GM23338 (cell line): ENCODE measurements at regions not wholly inside any gene's neighbourhood (a gene's known extent, or its start where the extent isn't known, plus 50 kb on each side); places are given as distances from the start of the nearest gene placed in this dataset.

ENCODE experiments used
- ATAC-seq: fragments of 200-7000 bp; cut with Tn5 transposase; 3 replicates; pipeline ENCODE4 v1.9.1; 2020
- DNase-seq: peaks from one replicate; pipeline ENCODE4 v3.0.0-alpha.2; 2015; ENCODE audit warnings: low spot score
- H2AFZ ChIP-seq: fragments of 200-600 bp; sonication (generic); 2 replicates; pipeline ENCODE4 v1.8.0; 2016; ENCODE audit warnings: antibody characterized with exemption, mild to moderate bottlenecking, moderate library complexity
- H3F3A ChIP-seq: fragments of 200-600 bp; sonication (generic); replicated peaks from 2 replicates; pipeline ENCODE4 v1.8.0; 2017; ENCODE audit warnings: antibody characterized with exemption, mixed run types, low read depth
- H3K27ac ChIP-seq: fragments of 200-600 bp; sonication (generic); 2 replicates; pipeline ENCODE4 v1.6.1; 2016; ENCODE audit warnings: low read depth
- H3K27me3 ChIP-seq: fragments of 200-600 bp; sonication (generic); 2 replicates; pipeline ENCODE4 v1.8.0; 2016; ENCODE audit warnings: mild to moderate bottlenecking, mixed run types, moderate library complexity; ENCODE audit not compliant: insufficient read depth
- H3K36me3 ChIP-seq: fragments of 200-600 bp; sonication (generic); 2 replicates; pipeline ENCODE4 v1.8.0; 2016; ENCODE audit warnings: mild to moderate bottlenecking; ENCODE audit not compliant: insufficient read depth
- H3K4me1 ChIP-seq: fragments of 200-600 bp; sonication (generic); 2 replicates; pipeline ENCODE4 v1.8.0; 2016; ENCODE audit warnings: mild to moderate bottlenecking, moderate library complexity; ENCODE audit not compliant: insufficient read depth
- H3K4me2 ChIP-seq: fragments of 200-600 bp; sonication (generic); 2 replicates; pipeline ENCODE4 v1.7.1; 2017; ENCODE audit warnings: mixed run types
- H3K4me3 ChIP-seq: fragments of 200-600 bp; sonication (generic); 2 replicates; pipeline ENCODE4 v1.6.1; 2016; ENCODE audit warnings: mixed run types
- H3K79me2 ChIP-seq: fragments of 200-600 bp; sonication (generic); replicated peaks from 2 replicates; pipeline ENCODE4 v1.8.0; 2017; ENCODE audit warnings: mild to moderate bottlenecking; ENCODE audit not compliant: insufficient read depth
- H3K9me2 ChIP-seq: fragments of 200-600 bp; sonication (generic); 2 replicates; pipeline ENCODE4 v1.8.0; 2017; ENCODE audit not compliant: insufficient read depth
- H4K20me1 ChIP-seq: fragments of 200-600 bp; sonication (generic); replicated peaks from 2 replicates; pipeline ENCODE4 v1.8.0; 2017; ENCODE audit warnings: mild to moderate bottlenecking; ENCODE audit not compliant: insufficient read depth
- H3K27ac Mint-ChIP-seq: 2 replicates; pipeline ENCODE4 v1.8.0; 2020; ENCODE audit warnings: inconsistent platforms, mild to moderate bottlenecking, moderate library complexity, mixed read lengths
- H3K27me3 Mint-ChIP-seq: 3 replicates; pipeline ENCODE4 v1.8.0; 2022; ENCODE audit warnings: low read depth, mild to moderate bottlenecking, moderate library complexity, mixed read lengths, inconsistent platforms; ENCODE audit not compliant: insufficient read depth, poor library complexity
- H3K36me3 Mint-ChIP-seq: 3 replicates; pipeline ENCODE4 v1.8.0; 2021; ENCODE audit warnings: low read depth, mild to moderate bottlenecking, inconsistent platforms, moderate library complexity, mixed read lengths
- H3K4me1 Mint-ChIP-seq: 3 replicates; pipeline ENCODE4 v1.8.0; 2020; ENCODE audit warnings: mild to moderate bottlenecking, inconsistent platforms, mixed read lengths
- H3K4me3 Mint-ChIP-seq: 3 replicates; pipeline ENCODE4 v1.8.0; 2021; ENCODE audit warnings: moderate library complexity, mild to moderate bottlenecking, inconsistent platforms, mixed read lengths
- H3K9me3 Mint-ChIP-seq: 3 replicates; pipeline ENCODE4 v1.8.0; 2020; ENCODE audit warnings: moderate library complexity, mild to moderate bottlenecking, inconsistent platforms, mixed read lengths
- CREB1 ChIP-seq: fragments of 250-450 bp; sonication (Bioruptor Pico); IDR thresholded peaks from 2 replicates; pipeline ENCODE4 v1.5.0; 2020; ENCODE audit warnings: low read depth, mild to moderate bottlenecking, moderate library complexity
- EZH2 ChIP-seq: fragments of 200-600 bp; sonication (generic); IDR thresholded peaks from one replicate; pipeline ENCODE4 v1.8.0; 2017; ENCODE audit warnings: antibody characterized with exemption, mild to moderate bottlenecking, low read depth; ENCODE audit not compliant: unreplicated experiment
- JUNB ChIP-seq: IDR thresholded peaks from one replicate; pipeline ENCODE4 v1.6.1; 2016; ENCODE audit warnings: antibody characterized with exemption; ENCODE audit not compliant: unreplicated experiment
- NANOG ChIP-seq: IDR thresholded peaks from 2 replicates; pipeline ENCODE4 v1.6.1; 2016; ENCODE audit warnings: antibody characterized with exemption, borderline replicate concordance
- STAT1 ChIP-seq: IDR thresholded peaks from one replicate; pipeline ENCODE4 v1.6.1; 2016; ENCODE audit warnings: antibody characterized with exemption; ENCODE audit not compliant: unreplicated experiment
- ZNF114 ChIP-seq: fragments of 250-450 bp; sonication (Bioruptor Pico); IDR thresholded peaks from 2 replicates; pipeline ENCODE4 v1.5.0; 2020; ENCODE audit warnings: mild to moderate bottlenecking, moderate library complexity
- ZNF331 ChIP-seq: fragments of 250-450 bp; sonication (Bioruptor Pico); IDR thresholded peaks from 2 replicates; pipeline ENCODE4 v1.5.0; 2020; ENCODE audit warnings: low read depth, mild to moderate bottlenecking, moderate library complexity
- TF ChIP-seq, protein P1 (sequence below), 2 experiments: fragments of 200-600 bp in 1 of 2; sonication (generic) in 1 of 2; conservative IDR thresholded peaks; 2 replicates each; pipeline versions ENCODE4 v1.5.1 to v1.6.1; 2016 to 2017; ENCODE audit warnings: antibody characterized with exemption in 2 of 2, low read depth in 2 of 2, mild to moderate bottlenecking in 2 of 2, moderate library complexity in 1 of 2
- TF ChIP-seq, protein P2 (sequence below): IDR thresholded peaks from 2 replicates; pipeline ENCODE4 v1.6.1; 2016; ENCODE audit warnings: antibody characterized with exemption
- TF ChIP-seq, protein P3 (sequence below): fragments of 250-450 bp; sonication (Bioruptor Pico); IDR thresholded peaks from 2 replicates; pipeline ENCODE4 v1.5.0; 2020; ENCODE audit warnings: mild to moderate bottlenecking, moderate library complexity

DNA sequence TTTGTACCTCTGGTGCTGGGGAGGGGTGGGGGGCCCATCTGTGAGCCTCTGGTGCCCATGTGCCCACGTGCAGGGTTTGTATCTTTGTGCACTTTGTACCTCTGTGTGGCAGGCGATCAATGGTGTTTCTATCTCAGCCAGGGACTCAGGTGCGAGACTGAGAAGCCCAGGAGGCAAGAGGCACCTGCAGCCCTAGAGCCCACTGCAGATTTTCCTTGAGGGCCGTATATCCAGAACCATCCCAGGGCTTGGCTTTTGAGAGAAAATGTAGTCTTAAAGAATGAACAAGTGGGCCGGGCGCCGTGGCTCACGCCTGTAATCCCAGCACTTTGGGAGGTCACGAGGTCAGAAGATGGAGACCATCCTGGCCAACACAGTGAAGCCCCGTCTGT is 52.2 kb upstream of the KCNMB1 start (continued):
- TF ChIP-seq, protein P1, sequence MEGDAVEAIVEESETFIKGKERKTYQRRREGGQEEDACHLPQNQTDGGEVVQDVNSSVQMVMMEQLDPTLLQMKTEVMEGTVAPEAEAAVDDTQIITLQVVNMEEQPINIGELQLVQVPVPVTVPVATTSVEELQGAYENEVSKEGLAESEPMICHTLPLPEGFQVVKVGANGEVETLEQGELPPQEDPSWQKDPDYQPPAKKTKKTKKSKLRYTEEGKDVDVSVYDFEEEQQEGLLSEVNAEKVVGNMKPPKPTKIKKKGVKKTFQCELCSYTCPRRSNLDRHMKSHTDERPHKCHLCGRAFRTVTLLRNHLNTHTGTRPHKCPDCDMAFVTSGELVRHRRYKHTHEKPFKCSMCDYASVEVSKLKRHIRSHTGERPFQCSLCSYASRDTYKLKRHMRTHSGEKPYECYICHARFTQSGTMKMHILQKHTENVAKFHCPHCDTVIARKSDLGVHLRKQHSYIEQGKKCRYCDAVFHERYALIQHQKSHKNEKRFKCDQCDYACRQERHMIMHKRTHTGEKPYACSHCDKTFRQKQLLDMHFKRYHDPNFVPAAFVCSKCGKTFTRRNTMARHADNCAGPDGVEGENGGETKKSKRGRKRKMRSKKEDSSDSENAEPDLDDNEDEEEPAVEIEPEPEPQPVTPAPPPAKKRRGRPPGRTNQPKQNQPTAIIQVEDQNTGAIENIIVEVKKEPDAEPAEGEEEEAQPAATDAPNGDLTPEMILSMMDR (conservative IDR thresholded peaks at IDR 0.05; ENCODE audit: low read depth in 2 of 2), result no peak

DNA sequence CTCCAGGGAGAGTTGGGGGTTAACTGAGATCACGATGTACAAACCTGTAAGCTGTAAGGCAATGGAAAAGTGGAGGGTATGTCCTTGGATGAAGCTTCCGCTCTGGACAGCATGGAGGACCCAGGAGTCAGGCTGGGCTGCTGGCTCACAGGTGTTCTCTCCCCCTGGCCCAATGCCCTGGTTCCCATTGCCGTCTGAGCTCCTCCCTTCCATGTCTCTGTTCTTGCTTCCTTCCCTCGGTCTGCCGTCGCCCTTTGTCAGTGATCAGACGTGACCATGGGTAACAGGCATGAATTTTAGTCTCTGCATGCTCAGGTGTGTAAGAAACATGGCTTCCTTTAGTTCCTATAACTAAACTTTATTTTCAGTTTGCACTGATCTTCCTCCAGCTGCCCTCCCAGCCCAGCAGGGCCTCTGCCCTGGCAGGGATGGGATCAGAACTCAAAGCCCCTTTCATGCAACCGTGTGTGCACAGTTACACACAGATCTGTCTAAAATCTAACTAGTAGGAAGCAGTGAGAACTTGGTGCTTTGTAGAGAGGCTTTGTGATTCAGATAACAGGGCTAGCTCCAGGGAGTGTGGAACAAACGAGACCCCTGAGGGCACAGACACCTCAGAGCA is 51.7 kb upstream of the KCNMB1 start:
- Mint-ChIP-seq H3K4me3 (no peak overlapping the region), H3K4me1 (peaks cover 28% of the 10 kb centered on the region), H3K9me3 (no peaks in the 10 kb centered on the region), H3K27ac (no peak overlapping the region), H3K27me3 (peaks cover 7% of the 10 kb centered on the region), H3K36me3 (no peaks in the 10 kb centered on the region; the same call in 2 of the 3 replicates)
- no peak overlapping the region for H3K4me2 ChIP-seq
- no peaks in the 10 kb centered on the region for H3K36me3 ChIP-seq
- ATAC-seq, result no peak
- H3K79me2 ChIP-seq, result no peaks in the 10 kb centered on the region
- H3K4me1 ChIP-seq, result peaks cover 7% of the 10 kb centered on the region; the same call in 1 of the 2 replicates
- H3K27ac ChIP-seq, result no peak overlapping the region
- H3F3A ChIP-seq, result no peaks in the 10 kb centered on the region
- H3K27me3 ChIP-seq, result no peaks in the 10 kb centered on the region
- H2AFZ ChIP-seq, result no peak overlapping the region
- no peaks in the 10 kb centered on the region for H4K20me1 ChIP-seq
- H3K9me2 ChIP-seq, result no peaks in the 10 kb centered on the region
- no peak for DNase-seq
- no peak overlapping the region for H3K4me3 ChIP-seq
- TF ChIP-seq JUNB (no peak), STAT1 (no peak), ZNF114 (CRISPR knock-in tag) (no peak), EZH2 (no peak), ZNF331 (CRISPR knock-in tag) (no peak), NANOG (no peak), CREB1 (CRISPR knock-in tag) (no peak)
- TF ChIP-seq, protein P2, sequence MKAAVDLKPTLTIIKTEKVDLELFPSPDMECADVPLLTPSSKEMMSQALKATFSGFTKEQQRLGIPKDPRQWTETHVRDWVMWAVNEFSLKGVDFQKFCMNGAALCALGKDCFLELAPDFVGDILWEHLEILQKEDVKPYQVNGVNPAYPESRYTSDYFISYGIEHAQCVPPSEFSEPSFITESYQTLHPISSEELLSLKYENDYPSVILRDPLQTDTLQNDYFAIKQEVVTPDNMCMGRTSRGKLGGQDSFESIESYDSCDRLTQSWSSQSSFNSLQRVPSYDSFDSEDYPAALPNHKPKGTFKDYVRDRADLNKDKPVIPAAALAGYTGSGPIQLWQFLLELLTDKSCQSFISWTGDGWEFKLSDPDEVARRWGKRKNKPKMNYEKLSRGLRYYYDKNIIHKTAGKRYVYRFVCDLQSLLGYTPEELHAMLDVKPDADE, result no peak
- TF ChIP-seq, protein P3, sequence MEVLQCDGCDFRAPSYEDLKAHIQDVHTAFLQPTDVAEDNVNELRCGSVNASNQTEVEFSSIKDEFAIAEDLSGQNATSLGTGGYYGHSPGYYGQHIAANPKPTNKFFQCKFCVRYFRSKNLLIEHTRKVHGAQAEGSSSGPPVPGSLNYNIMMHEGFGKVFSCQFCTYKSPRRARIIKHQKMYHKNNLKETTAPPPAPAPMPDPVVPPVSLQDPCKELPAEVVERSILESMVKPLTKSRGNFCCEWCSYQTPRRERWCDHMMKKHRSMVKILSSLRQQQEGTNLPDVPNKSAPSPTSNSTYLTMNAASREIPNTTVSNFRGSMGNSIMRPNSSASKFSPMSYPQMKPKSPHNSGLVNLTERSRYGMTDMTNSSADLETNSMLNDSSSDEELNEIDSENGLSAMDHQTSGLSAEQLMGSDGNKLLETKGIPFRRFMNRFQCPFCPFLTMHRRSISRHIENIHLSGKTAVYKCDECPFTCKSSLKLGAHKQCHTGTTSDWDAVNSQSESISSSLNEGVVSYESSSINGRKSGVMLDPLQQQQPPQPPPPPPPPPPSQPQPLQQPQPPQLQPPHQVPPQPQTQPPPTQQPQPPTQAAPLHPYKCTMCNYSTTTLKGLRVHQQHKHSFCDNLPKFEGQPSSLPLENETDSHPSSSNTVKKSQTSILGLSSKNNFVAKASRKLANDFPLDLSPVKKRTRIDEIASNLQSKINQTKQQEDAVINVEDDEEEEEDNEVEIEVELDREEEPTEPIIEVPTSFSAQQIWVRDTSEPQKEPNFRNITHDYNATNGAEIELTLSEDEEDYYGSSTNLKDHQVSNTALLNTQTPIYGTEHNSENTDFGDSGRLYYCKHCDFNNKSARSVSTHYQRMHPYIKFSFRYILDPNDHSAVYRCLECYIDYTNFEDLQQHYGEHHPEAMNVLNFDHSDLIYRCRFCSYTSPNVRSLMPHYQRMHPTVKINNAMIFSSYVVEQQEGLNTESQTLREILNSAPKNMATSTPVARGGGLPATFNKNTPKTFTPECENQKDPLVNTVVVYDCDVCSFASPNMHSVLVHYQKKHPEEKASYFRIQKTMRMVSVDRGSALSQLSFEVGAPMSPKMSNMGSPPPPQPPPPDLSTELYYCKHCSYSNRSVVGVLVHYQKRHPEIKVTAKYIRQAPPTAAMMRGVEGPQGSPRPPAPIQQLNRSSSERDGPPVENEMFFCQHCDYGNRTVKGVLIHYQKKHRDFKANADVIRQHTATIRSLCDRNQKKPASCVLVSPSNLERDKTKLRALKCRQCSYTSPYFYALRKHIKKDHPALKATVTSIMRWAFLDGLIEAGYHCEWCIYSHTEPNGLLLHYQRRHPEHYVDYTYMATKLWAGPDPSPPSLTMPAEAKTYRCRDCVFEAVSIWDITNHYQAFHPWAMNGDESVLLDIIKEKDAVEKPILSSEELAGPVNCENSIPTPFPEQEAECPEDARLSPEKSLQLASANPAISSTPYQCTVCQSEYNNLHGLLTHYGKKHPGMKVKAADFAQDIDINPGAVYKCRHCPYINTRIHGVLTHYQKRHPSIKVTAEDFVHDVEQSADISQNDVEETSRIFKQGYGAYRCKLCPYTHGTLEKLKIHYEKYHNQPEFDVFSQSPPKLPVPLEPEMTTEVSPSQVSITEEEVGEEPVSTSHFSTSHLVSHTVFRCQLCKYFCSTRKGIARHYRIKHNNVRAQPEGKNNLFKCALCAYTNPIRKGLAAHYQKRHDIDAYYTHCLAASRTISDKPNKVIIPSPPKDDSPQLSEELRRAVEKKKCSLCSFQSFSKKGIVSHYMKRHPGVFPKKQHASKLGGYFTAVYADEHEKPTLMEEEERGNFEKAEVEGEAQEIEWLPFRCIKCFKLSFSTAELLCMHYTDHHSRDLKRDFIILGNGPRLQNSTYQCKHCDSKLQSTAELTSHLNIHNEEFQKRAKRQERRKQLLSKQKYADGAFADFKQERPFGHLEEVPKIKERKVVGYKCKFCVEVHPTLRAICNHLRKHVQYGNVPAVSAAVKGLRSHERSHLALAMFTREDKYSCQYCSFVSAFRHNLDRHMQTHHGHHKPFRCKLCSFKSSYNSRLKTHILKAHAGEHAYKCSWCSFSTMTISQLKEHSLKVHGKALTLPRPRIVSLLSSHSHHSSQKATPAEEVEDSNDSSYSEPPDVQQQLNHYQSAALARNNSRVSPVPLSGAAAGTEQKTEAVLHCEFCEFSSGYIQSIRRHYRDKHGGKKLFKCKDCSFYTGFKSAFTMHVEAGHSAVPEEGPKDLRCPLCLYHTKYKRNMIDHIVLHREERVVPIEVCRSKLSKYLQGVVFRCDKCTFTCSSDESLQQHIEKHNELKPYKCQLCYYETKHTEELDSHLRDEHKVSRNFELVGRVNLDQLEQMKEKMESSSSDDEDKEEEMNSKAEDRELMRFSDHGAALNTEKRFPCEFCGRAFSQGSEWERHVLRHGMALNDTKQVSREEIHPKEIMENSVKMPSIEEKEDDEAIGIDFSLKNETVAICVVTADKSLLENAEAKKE, result no peak
- TF ChIP-seq, protein P1 (conservative IDR thresholded peaks at IDR 0.05; ENCODE audit: low read depth in 2 of 2), result no peak
